ENCODE measurements at regions not wholly inside any gene's neighbourhood (a gene's known extent, or its start where the extent isn't known, plus 50 kb on each side); places are given as distances from the start of the nearest gene placed in this dataset.

GRCh38 chr3:43892061-43892460 lies 201.3 kb downstream of the ABHD5 start:
- no peaks in the 10 kb centered on the region for H3K27me3 ChIP-seq
- H3K36me3 ChIP-seq = no peaks in the 10 kb centered on the region
- intact Hi-C loops (cut with DNase I) = no loop called here
- peak in 1 of 2 donors; percentile 16 for DNase-seq (ENCODE audit: extremely low spot score in 2 of 2)
- no peak for TF ChIP-seq POLR2A (IDR thresholded peaks at IDR 0.05)
- TF ChIP-seq CTCF (IDR thresholded peaks at IDR 0.05) = no peak
- no peak for TF ChIP-seq POLR2AphosphoS5 (IDR thresholded peaks at IDR 0.05; ENCODE audit: insufficient read depth in 1 of 2, low read depth in 1 of 2)
- peaks cover 14% of the 10 kb centered on the region for H3K4me1 ChIP-seq
- H3K4me3 ChIP-seq = no peak overlapping the region
- no peak overlapping the region for H3K27ac ChIP-seq
- H3K9me3 ChIP-seq = no peaks in the 10 kb centered on the region

GRCh38 chr3:43892526-43892925 lies 201.8 kb downstream of the ABHD5 start:
- no peaks in the 10 kb centered on the region for H3K36me3 ChIP-seq
- intact Hi-C loops (cut with DNase I) = no loop called here
- DNase-seq (ENCODE audit: extremely low spot score in 2 of 2) = peak in 1 of 2 donors; percentile 40
- TF ChIP-seq POLR2A (IDR thresholded peaks at IDR 0.05) (no peak), POLR2AphosphoS5 (IDR thresholded peaks at IDR 0.05; ENCODE audit: insufficient read depth in 1 of 2, low read depth in 1 of 2) (no peak), CTCF (IDR thresholded peaks at IDR 0.05) (no peak)
- H3K27ac ChIP-seq = no peak overlapping the region
- H3K9me3 ChIP-seq = no peaks in the 10 kb centered on the region
- H3K4me3 ChIP-seq = no peak overlapping the region
- H3K27me3 ChIP-seq = no peaks in the 10 kb centered on the region
- H3K4me1 ChIP-seq = peaks cover 14% of the 10 kb centered on the region

- no peak overlapping the region for H3K27ac ChIP-seq
- no peaks in the 10 kb centered on the region for H3K9me3 ChIP-seq
- H3K27me3 ChIP-seq = no peaks in the 10 kb centered on the region
- DNase-seq (ENCODE audit: extremely low spot score in 2 of 2) = peak in 1 of 2 donors; percentile 46
- peaks cover 14% of the 10 kb centered on the region for H3K4me1 ChIP-seq
- H3K4me3 ChIP-seq = peak overlapping the region; percentile 30 to 35
- intact Hi-C loops (cut with DNase I) = no loop called here
- TF ChIP-seq POLR2A (IDR thresholded peaks at IDR 0.05) = no peak
- no peak for TF ChIP-seq POLR2AphosphoS5 (IDR thresholded peaks at IDR 0.05; ENCODE audit: insufficient read depth in 1 of 2, low read depth in 1 of 2)
- no peak for TF ChIP-seq CTCF (IDR thresholded peaks at IDR 0.05)
- no peaks in the 10 kb centered on the region for H3K36me3 ChIP-seq
Observed at GRCh38 chr3:43893727-43894126, 203.0 kb downstream of the ABHD5 start.

- H3K4me3 ChIP-seq = peak overlapping the region; percentile 30 to 35
- H3K4me1 ChIP-seq = peaks cover 14% of the 10 kb centered on the region
- peak in 1 of 2 donors; percentile 88 for DNase-seq (ENCODE audit: extremely low spot score in 2 of 2)
- intact Hi-C loops (cut with DNase I) = no loop called here
- no peaks in the 10 kb centered on the region for H3K36me3 ChIP-seq
- H3K27me3 ChIP-seq = no peaks in the 10 kb centered on the region
- H3K27ac ChIP-seq = no peak overlapping the region
- no peak for TF ChIP-seq CTCF (IDR thresholded peaks at IDR 0.05)
- no peak for TF ChIP-seq POLR2AphosphoS5 (IDR thresholded peaks at IDR 0.05; ENCODE audit: insufficient read depth in 1 of 2, low read depth in 1 of 2)
- no peak for TF ChIP-seq POLR2A (IDR thresholded peaks at IDR 0.05)
- no peaks in the 10 kb centered on the region for H3K9me3 ChIP-seq
Observed at GRCh38 chr3:43894176-43895049, 203.7 kb downstream of the ABHD5 start.

- Histone ChIP-seq H3K27me3 (no peaks in the 10 kb centered on the region), H3K4me1 (peaks cover 14% of the 10 kb centered on the region), H3K9me3 (no peaks in the 10 kb centered on the region), H3K27ac (no peak overlapping the region), H3K4me3 (no peak overlapping the region), H3K36me3 (no peaks in the 10 kb centered on the region)
- peak in 1 of 2 donors; percentile 61 for DNase-seq (ENCODE audit: extremely low spot score in 2 of 2)
- intact Hi-C loops (cut with DNase I) = no loop called here
- TF ChIP-seq POLR2A (IDR thresholded peaks at IDR 0.05) (no peak), POLR2AphosphoS5 (IDR thresholded peaks at IDR 0.05; ENCODE audit: insufficient read depth in 1 of 2, low read depth in 1 of 2) (no peak), CTCF (IDR thresholded peaks at IDR 0.05) (no peak)
Observed at GRCh38 chr3:43895573-43895972, 204.8 kb downstream of the ABHD5 start.

All from vagina (tissue), 2 donors.